Fibroblast of mammary gland (primary cell): ENCODE measurements at regions not wholly inside any gene's neighbourhood (a gene's known extent, or its start where the extent isn't known, plus 50 kb on each side); places are given as distances from the start of the nearest gene placed in this dataset.
A peak's percentile ranks its signal among the peaks of the same experiment; 100 is the strongest.

Experiments used
- DNase-seq: peaks from one replicate; pipeline ENCODE4 v3.0.0-alpha.2; 2010; ENCODE audit warnings: low read depth
- H3K4me3 ChIP-seq: 2 replicates; pipeline ENCODE4 v1.5.1; 2011; ENCODE audit warnings: low read depth, mild to moderate bottlenecking, low read length, moderate library complexity; ENCODE audit not compliant: control insufficient read depth
- TF ChIP-seq, protein P1 (sequence below): conservative IDR thresholded peaks from 2 replicates; pipeline ENCODE4 v1.5.1; 2011; ENCODE audit warnings: low read depth, low read length, inconsistent platforms; ENCODE audit not compliant: control insufficient read depth, insufficient read depth

DNA sequence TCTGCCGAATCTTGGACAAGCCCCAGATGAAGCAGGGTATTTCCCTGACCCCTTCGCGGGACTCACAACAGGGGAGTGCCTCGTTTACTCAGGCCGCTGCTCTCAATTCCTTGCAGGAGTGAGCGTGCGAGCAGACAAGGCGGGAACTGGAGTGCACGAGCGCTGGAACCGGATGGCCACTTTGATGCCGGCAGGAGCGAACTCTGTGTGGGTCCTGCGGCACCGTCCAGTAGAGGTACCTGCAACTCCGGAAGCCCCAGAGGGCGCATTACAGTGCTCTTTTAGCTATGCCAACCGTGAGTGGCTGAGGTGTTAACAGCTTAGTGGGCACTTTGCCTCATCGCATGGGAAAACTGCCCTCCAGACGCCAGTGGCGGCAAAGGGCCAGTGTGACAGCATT lies 182.3 kb upstream of the ANO3 start:
- H3K4me3 ChIP-seq = no peak overlapping the region
- DNase-seq = no peak
- TF ChIP-seq, protein P1, sequence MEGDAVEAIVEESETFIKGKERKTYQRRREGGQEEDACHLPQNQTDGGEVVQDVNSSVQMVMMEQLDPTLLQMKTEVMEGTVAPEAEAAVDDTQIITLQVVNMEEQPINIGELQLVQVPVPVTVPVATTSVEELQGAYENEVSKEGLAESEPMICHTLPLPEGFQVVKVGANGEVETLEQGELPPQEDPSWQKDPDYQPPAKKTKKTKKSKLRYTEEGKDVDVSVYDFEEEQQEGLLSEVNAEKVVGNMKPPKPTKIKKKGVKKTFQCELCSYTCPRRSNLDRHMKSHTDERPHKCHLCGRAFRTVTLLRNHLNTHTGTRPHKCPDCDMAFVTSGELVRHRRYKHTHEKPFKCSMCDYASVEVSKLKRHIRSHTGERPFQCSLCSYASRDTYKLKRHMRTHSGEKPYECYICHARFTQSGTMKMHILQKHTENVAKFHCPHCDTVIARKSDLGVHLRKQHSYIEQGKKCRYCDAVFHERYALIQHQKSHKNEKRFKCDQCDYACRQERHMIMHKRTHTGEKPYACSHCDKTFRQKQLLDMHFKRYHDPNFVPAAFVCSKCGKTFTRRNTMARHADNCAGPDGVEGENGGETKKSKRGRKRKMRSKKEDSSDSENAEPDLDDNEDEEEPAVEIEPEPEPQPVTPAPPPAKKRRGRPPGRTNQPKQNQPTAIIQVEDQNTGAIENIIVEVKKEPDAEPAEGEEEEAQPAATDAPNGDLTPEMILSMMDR = no peak

DNA sequence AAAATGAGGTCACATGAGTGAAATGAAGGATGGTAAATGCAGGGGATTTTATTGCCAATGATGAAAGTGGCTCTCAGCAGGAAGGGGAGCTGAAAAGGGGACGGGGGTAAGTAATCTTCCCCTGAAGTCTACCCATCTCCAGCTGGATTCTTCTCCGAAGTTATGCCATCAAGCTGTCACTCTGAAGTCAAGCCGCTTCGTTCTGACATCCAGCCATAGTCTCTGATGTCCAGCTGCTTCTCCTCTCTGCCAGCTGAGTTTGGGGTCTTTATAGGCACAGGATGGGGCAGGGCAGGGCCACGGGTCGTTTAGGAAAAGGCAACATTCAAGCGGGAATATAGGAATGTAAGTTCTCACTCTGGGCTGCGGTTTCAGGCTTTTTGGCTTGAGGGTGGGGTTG lies 181.9 kb upstream of the ANO3 start:
- no peak overlapping the region for H3K4me3 ChIP-seq
- no peak for DNase-seq
- TF ChIP-seq, protein P1 = no peak

DNA sequence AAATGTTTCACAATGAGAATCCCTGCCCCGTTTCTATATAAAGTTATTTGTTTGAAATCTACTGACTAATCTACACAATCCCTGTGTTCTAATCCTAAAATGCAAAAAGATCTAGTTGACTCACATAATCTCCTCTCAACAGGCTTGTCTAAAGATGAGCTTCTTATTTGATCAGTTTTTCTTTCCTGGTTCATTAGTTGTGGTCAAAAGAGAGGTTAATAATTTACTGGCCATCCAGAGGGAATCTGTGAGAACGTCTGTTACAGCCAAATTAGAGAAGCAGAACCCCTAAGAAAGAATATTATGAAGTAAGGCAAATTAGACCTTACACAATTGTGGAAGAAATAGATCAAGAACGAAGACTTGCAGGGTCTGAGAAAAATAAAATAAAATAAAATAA lies 173.7 kb upstream of the ANO3 start:
- DNase-seq = no peak
- TF ChIP-seq, protein P1 = no peak
- H3K4me3 ChIP-seq = no peak overlapping the region

- TF ChIP-seq, protein P1 = no peak
- no peak for DNase-seq
Observed at GRCh38 chr11:26162291-26162690, 169.6 kb upstream of the ANO3 start.

DNA sequence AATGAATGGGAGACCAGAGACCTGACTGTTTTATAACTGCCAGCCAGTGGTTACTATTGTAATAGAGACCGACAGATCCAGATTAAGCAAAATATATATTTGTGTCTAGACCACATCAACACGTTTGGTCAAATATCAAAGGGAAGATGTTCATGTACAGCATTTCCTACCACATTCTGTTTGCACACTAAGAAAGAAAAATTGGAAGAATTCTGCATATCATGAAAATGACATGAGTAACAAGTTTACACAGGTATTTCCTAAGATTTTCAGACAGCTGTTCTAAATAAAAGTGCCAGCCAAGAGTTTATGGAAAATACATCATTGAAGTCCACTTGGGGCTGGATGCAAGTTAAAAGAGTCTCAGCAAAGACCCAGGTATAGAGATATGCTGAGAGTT lies 145.5 kb upstream of the ANO3 start:
- DNase-seq = no peak
- TF ChIP-seq, protein P1 = no peak
- no peak overlapping the region for H3K4me3 ChIP-seq

More at GRCh38 chr11:26162291-26162690, 169.6 kb upstream of the ANO3 start:
- no peak overlapping the region for H3K4me3 ChIP-seq

- peak; percentile 86 for DNase-seq
- H3K4me3 ChIP-seq = no peak overlapping the region
- TF ChIP-seq, protein P1 = no peak
Observed at GRCh38 chr11:26187639-26188038, 144.3 kb upstream of the ANO3 start.

- TF ChIP-seq, protein P1 = no peak
- H3K4me3 ChIP-seq = no peak overlapping the region
- DNase-seq = peak; percentile 55
Observed at GRCh38 chr11:26188554-26188953, 143.4 kb upstream of the ANO3 start.
